B cell (primary cell): ENCODE measurements at regions not wholly inside any gene's neighbourhood (a gene's known extent, or its start where the extent isn't known, plus 50 kb on each side); places are given as distances from the start of the nearest gene placed in this dataset.

Experiments used
- ATAC-seq: fragments of 200-7000 bp; cut with Tn5 transposase; one replicate; pipeline ENCODE4 v1.10.0; 2021; ENCODE audit warnings: low read depth, mild to moderate bottlenecking, moderate number of reproducible peaks, moderate library complexity
- CTCF ChIA-PET: fragments of 350-600 bp; sonication (Branson Sonifier 250); formaldehyde crosslinking; loops from one replicate; lab custom pipeline; 2021; ENCODE audit warnings: antibody characterized with exemption, inconsistent platforms; lab: Charles Lee
- POLR2A ChIA-PET: fragments of 350-600 bp; sonication (Branson Sonifier 250); formaldehyde crosslinking; loops from one replicate; lab custom pipeline; 2021; ENCODE audit warnings: antibody characterized with exemption; lab: Charles Lee
- DNase-seq: peaks from one replicate; pipeline ENCODE4 v3.0.0; 2013
- H2AFZ ChIP-seq: 2 replicates; pipeline ENCODE4 v1.6.1; 2012; ENCODE audit warnings: mild to moderate bottlenecking, low read depth, low read length; ENCODE audit not compliant: insufficient read depth, poor library complexity, severe bottlenecking
- H3K27ac ChIP-seq, 2 donors: 1 replicate in 1 of 2; 2 replicates in 1 of 2; pipeline ENCODE4 v1.5.1; 2012 to 2013; ENCODE audit warnings: low read length in 2 of 2, mild to moderate bottlenecking in 2 of 2, moderate library complexity in 1 of 2
- H3K27me3 ChIP-seq, 4 experiments: fragments of 200-600 bp in 1 of 4; sonication (generic) in 1 of 4; replicated peaks in 1 of 4; 1 replicate in 2 of 4; 2 replicates in 2 of 4; pipeline versions ENCODE4 v1.6.1 to v1.7.0; 2013 to 2016; ENCODE audit warnings: low read length in 3 of 4, mild to moderate bottlenecking in 2 of 4, mixed read lengths in 1 of 4, moderate library complexity in 1 of 4; ENCODE audit not compliant: insufficient read depth in 4 of 4, control insufficient read depth in 3 of 4; ENCODE audit errors: control extremely low read depth in 1 of 4
- H3K36me3 ChIP-seq, 2 experiments: replicated peaks in 1 of 2; 1 replicate in 1 of 2; 2 replicates in 1 of 2; pipeline versions ENCODE4 v1.6.1 to v1.7.1; 2013; ENCODE audit warnings: low read length in 1 of 2; ENCODE audit not compliant: insufficient read depth in 2 of 2, control insufficient read depth in 1 of 2; ENCODE audit errors: control extremely low read depth in 1 of 2, extremely low read depth in 1 of 2
- H3K4me1 ChIP-seq, 2 donors: fragments of 200-600 bp in 1 of 2; sonication (generic) in 1 of 2; 1 replicate in 1 of 2; 2 replicates in 1 of 2; pipeline versions ENCODE4 v1.5.1 to v1.6.1; 2013 to 2017; ENCODE audit warnings: low read length in 2 of 2; ENCODE audit not compliant: control insufficient read depth in 2 of 2, insufficient read depth in 2 of 2
- H3K4me2 ChIP-seq: replicated peaks from 2 replicates; pipeline ENCODE3; 2012; ENCODE audit warnings: mild to moderate bottlenecking, low read depth, low read length; ENCODE audit not compliant: poor library complexity, severe bottlenecking
- H3K4me3 ChIP-seq, 5 experiments: fragments of 200-600 bp in 1 of 5; sonication (generic) in 1 of 5; 1 replicate in 3 of 5; 2 replicates in 2 of 5; pipeline versions ENCODE4 v1.5.1 to v1.7.0; 2011 to 2016; ENCODE audit warnings: low read length in 4 of 5, mild to moderate bottlenecking in 4 of 5, low read depth in 2 of 5, control low read depth in 1 of 5, moderate library complexity in 1 of 5; ENCODE audit not compliant: insufficient read depth in 1 of 5; ENCODE audit errors: control extremely low read depth in 1 of 5, extremely low read depth in 1 of 5
- H3K79me2 ChIP-seq: fragments of 200-600 bp; sonication (generic); one replicate; pipeline ENCODE4 v1.6.0; 2016; ENCODE audit warnings: low read length; ENCODE audit not compliant: control insufficient read depth, insufficient read depth
- H3K9ac ChIP-seq: fragments of 200-600 bp; sonication (generic); 2 replicates; pipeline ENCODE4 v1.6.1; 2017; ENCODE audit warnings: mild to moderate bottlenecking, low read length, moderate library complexity
- H3K9me3 ChIP-seq, 3 donors: one replicate each; pipeline versions ENCODE4 v1.6.1 to v1.7.1; 2013; ENCODE audit warnings: low read length in 2 of 3; ENCODE audit not compliant: control insufficient read depth in 2 of 3, insufficient read depth in 1 of 3; ENCODE audit errors: control extremely low read depth in 1 of 3
- H4K20me1 ChIP-seq: 2 replicates; pipeline ENCODE4 v1.6.0; 2012; ENCODE audit warnings: mild to moderate bottlenecking, low read length; ENCODE audit not compliant: insufficient read depth, control insufficient read depth, poor library complexity, severe bottlenecking
- H3K27ac Mint-ChIP-seq: one replicate; pipeline ENCODE4 v1.8.0; 2021; ENCODE audit warnings: mixed read lengths
- H3K27me3 Mint-ChIP-seq: one replicate; pipeline ENCODE4 v1.8.0; 2021; ENCODE audit warnings: mixed read lengths
- H3K4me1 Mint-ChIP-seq: one replicate; pipeline ENCODE4 v1.8.0; 2021; ENCODE audit warnings: mixed read lengths
- H3K4me3 Mint-ChIP-seq: one replicate; pipeline ENCODE4 v1.8.0; 2021; ENCODE audit warnings: mixed read lengths
- H3K9me3 Mint-ChIP-seq: one replicate; pipeline ENCODE4 v1.8.0; 2022; ENCODE audit warnings: mixed read lengths; ENCODE audit not compliant: insufficient read depth
- EZH2 ChIP-seq: IDR thresholded peaks from 2 replicates; pipeline ENCODE4 v1.6.1; 2012; ENCODE audit warnings: borderline replicate concordance, low read depth, mild to moderate bottlenecking, moderate library complexity, low read length; ENCODE audit not compliant: insufficient read depth, poor library complexity, severe bottlenecking
- WGBS: methylation state at CpG from one replicate; pipeline ENCODE4 v1.1.5; 2013; ENCODE audit warnings: missing lambda C conversion rate; ENCODE audit not compliant: insufficient coverage; 5-methylcytosine and 5-hydroxymethylcytosine counted together
- intact Hi-C: fragments of 100-400 bp; cut with micrococcal nuclease; formaldehyde crosslinking; loops from one replicate; pipeline ENCODE4 v1.10.0; 2022
- TF ChIP-seq, protein P1 (sequence below): fragments of 200-600 bp; IDR thresholded peaks from one replicate; pipeline ENCODE4 v1.8.0; 2022; ENCODE audit warnings: antibody characterized with exemption, mild to moderate bottlenecking

- Histone ChIP-seq H3K9me3 (peaks cover 0 to 10% (median 0%) of the 10 kb centered on the region in 3 donors), H4K20me1 (no peaks in the 10 kb centered on the region), H3K27me3 (no peaks in the 10 kb centered on the region), H3K4me2 (no peak overlapping the region), H2AFZ (no peak overlapping the region), H3K79me2 (no peaks in the 10 kb centered on the region), H3K36me3 (no peaks in the 10 kb centered on the region), H3K9ac (no peak overlapping the region), H3K27ac (no peak overlapping the region), H3K4me3 (no peak overlapping the region), H3K4me1 (no peaks in the 10 kb centered on the region)
- Mint-ChIP-seq H3K27ac (no peak overlapping the region), H3K4me1 (no peaks in the 10 kb centered on the region), H3K9me3 (no peaks in the 10 kb centered on the region), H3K27me3 (no peaks in the 10 kb centered on the region), H3K4me3 (no peak overlapping the region)
- CTCF ChIA-PET = no interaction called here
- POLR2A ChIA-PET = no interaction called here
- ATAC-seq (no peak), DNase-seq (no peak)
- TF ChIP-seq, protein P1, sequence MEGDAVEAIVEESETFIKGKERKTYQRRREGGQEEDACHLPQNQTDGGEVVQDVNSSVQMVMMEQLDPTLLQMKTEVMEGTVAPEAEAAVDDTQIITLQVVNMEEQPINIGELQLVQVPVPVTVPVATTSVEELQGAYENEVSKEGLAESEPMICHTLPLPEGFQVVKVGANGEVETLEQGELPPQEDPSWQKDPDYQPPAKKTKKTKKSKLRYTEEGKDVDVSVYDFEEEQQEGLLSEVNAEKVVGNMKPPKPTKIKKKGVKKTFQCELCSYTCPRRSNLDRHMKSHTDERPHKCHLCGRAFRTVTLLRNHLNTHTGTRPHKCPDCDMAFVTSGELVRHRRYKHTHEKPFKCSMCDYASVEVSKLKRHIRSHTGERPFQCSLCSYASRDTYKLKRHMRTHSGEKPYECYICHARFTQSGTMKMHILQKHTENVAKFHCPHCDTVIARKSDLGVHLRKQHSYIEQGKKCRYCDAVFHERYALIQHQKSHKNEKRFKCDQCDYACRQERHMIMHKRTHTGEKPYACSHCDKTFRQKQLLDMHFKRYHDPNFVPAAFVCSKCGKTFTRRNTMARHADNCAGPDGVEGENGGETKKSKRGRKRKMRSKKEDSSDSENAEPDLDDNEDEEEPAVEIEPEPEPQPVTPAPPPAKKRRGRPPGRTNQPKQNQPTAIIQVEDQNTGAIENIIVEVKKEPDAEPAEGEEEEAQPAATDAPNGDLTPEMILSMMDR = no peak
- no peak for TF ChIP-seq EZH2
- intact Hi-C loops = no loop called here
- WGBS = no CpG with 5 or more reads among the region's 5 CpGs
Measured at GRCh38 chr14:56989359-56989758, 179.1 kb upstream of the OTX2 start.

GRCh38 chr14:56979936-56980335 is 169.7 kb upstream of the OTX2 start:
- no peaks in the 10 kb centered on the region for H3K27me3 ChIP-seq
- no peak overlapping the region for H3K4me3 ChIP-seq
- no peak overlapping the region for H3K9ac ChIP-seq
- no peaks in the 10 kb centered on the region for H3K79me2 ChIP-seq
- no peaks in the 10 kb centered on the region for H3K9me3 ChIP-seq
- intact Hi-C loops = no loop called here
- Mint-ChIP-seq H3K4me1 (no peaks in the 10 kb centered on the region), H3K27ac (no peak overlapping the region), H3K27me3 (peaks cover 17% of the 10 kb centered on the region), H3K4me3 (no peak overlapping the region), H3K9me3 (no peaks in the 10 kb centered on the region)
- POLR2A ChIA-PET = no interaction called here
- TF ChIP-seq, protein P1 = no peak
- no peak for TF ChIP-seq EZH2
- H4K20me1 ChIP-seq = no peaks in the 10 kb centered on the region
- no CpG with 5 or more reads among the region's 3 CpGs for WGBS
- no peak for ATAC-seq
- H3K4me1 ChIP-seq = no peaks in the 10 kb centered on the region
- H3K27ac ChIP-seq = no peak overlapping the region
- no peaks in the 10 kb centered on the region for H3K36me3 ChIP-seq
- H3K4me2 ChIP-seq = no peak overlapping the region
- DNase-seq = no peak
- no peak overlapping the region for H2AFZ ChIP-seq
- CTCF ChIA-PET = no interaction called here
